ENCODE measurements at regions not wholly inside any gene's neighbourhood (a gene's known extent, or its start where the extent isn't known, plus 50 kb on each side); places are given as distances from the start of the nearest gene placed in this dataset.

DNA sequence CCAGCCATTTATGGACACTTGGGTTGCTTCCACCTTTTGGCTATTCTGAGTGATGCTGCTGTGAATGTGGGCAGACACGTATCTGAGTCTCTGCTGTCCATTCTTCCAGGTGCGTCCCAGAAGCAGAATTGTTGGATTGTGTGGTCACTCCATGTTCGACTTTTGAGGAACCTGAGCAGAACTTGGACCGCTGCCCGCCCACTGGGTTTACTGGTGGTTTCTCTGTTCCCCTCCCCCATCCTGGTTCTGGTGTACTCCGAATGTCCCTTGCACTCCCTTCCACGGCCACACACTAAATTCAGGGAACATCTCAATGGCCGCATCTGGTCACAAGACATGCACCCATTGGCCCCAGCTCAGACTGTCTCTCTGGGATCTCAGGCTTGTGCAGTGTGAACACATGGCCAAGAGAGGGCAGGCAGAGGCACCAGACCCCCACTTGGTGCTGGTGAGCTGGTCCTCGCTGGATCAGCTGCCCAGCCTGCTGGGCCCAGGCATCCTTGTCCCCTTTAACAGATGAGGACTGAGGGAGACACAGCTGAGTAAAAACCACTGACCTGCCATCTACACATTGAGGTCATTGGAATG lies 565.1 kb downstream of the NPHP4 start:
- DNase-seq (ENCODE audit: low read depth in 3 of 3): no peak

- no peak for DNase-seq (ENCODE audit: low read depth in 3 of 3)
These were observed 567.2 kb downstream of the NPHP4 start for GRCh38 chr1:5424802-5425703.

GRCh38 chr1:5423109-5423508 lies 569.1 kb downstream of the NPHP4 start:
- DNase-seq (ENCODE audit: low read depth in 3 of 3): peak in 2 of 3 donors; percentile 1 to 6

- DNase-seq (ENCODE audit: low read depth in 3 of 3): no peak
These were observed 572.7 kb downstream of the NPHP4 start for GRCh38 chr1:5419501-5419900.

DNA sequence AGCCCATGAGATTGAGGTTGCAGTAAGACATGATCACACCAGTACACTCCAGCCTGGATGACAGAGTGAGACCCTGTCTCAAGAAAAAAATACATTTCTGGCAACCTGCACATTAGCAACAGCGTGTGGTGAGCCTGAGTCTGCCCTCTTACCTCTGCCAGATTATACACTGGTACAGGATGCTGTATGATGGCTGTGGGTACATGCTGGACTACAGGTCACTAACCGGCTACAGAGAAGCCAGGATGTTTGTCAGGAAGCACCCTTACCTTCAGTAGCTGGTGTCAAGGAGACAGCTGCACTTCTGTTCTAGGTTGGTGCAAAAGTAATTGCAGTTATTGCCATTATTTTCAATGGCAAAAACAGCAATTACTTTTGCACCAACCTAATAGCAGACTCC lies 575.7 kb downstream of the NPHP4 start:
- DNase-seq (ENCODE audit: low read depth in 3 of 3): no peak

DNA sequence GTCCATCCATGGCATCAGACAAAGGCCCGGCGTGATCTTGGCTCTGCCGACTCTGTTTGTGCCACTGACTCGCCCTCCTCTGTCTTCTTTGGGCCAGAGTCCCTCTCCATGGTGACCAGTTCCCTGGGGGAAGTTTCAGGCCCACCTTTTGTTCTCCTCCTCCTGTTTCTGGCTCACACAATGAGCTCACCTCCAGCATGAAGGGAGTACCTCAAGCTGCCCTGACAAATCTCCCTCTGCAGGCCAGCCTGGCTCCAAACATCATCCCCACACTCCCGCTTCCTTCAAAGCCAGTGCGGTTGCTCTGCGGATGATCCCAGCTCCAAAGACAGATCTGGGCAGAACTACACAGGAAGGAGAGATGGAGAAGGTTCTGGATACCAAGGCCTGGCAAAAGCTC lies 576.6 kb downstream of the NPHP4 start:
- no peak for DNase-seq (ENCODE audit: low read depth in 3 of 3)

- no peak for DNase-seq (ENCODE audit: low read depth in 3 of 3)
These were observed 581.6 kb downstream of the NPHP4 start for GRCh38 chr1:5410652-5411051.

- no peak for DNase-seq (ENCODE audit: low read depth in 3 of 3)
These were observed 583.8 kb downstream of the NPHP4 start for GRCh38 chr1:5408401-5408800.

DNA sequence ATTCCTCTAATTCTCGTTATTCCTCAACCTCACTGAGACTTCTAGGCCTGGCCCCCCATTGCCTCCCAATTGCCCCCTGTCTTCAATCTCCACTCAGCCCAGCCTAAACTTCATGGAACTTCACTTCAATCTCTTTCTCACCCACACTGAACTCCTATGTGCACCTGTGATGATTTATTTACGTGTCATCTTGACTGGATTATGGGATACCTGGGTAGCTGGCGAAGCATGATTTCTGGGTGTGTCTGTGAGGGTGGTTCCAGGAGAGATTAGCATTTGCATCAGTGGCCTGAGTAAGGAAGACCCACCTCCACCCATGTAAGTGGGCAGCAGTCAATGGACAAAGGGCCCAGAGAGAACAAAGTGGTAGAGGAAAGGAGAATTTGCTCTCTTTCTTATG lies 587.0 kb downstream of the NPHP4 start:
- DNase-seq (ENCODE audit: low read depth in 3 of 3): no peak

GRCh38 chr1:5404412-5405203 lies 587.6 kb downstream of the NPHP4 start:
- DNase-seq (ENCODE audit: low read depth in 3 of 3): no peak

- no peak for DNase-seq (ENCODE audit: low read depth in 3 of 3)
These were observed 588.3 kb downstream of the NPHP4 start for GRCh38 chr1:5403935-5404334.

GRCh38 chr1:5402618-5403017 lies 589.6 kb downstream of the NPHP4 start:
- DNase-seq (ENCODE audit: low read depth in 3 of 3): no peak

- no peak for DNase-seq (ENCODE audit: low read depth in 3 of 3)
These were observed 592.5 kb downstream of the NPHP4 start for GRCh38 chr1:5399771-5400170.

DNA sequence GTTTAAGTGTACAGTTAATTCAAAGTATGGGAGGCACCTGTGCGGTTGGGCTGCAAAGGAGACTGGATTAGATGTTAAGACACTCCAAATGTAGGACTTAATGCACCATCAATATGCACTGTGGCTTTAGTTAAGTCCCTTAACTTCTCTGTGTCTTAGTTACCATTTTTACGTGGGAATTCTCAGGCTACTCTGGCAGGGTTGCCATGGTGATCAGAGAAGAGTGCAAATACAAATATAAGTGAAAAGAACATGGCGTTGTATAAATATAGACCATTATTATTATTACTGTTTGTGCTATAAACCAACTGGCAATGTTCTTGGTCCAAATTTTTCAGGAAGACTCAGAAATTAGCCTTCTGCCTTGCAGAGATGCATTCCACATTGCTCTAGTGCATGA lies 595.6 kb downstream of the NPHP4 start:
- DNase-seq (ENCODE audit: low read depth in 3 of 3): no peak

DNA sequence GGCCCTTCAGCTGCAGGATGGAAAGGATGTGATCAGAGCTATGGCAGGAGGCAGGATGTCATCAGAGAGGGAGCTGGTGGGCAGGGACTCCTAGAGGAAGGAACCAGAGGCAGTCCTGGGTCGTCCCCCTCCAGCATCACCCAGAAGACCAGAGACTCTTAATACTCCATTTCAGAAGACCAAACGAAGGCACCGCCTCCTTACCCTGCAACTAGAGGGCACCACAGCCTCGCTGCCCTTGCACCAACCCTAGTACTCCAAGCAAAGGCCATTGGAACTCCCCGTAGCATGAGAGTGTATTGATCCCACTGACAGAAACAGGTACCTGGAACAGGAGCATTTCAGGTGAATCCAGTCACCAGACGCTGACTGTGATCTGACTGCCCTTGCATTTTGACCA lies 598.1 kb downstream of the NPHP4 start:
- DNase-seq (ENCODE audit: low read depth in 3 of 3): no peak

- no peak for DNase-seq (ENCODE audit: low read depth in 3 of 3)
These were observed 598.6 kb downstream of the NPHP4 start for GRCh38 chr1:5393603-5394002.

DNA sequence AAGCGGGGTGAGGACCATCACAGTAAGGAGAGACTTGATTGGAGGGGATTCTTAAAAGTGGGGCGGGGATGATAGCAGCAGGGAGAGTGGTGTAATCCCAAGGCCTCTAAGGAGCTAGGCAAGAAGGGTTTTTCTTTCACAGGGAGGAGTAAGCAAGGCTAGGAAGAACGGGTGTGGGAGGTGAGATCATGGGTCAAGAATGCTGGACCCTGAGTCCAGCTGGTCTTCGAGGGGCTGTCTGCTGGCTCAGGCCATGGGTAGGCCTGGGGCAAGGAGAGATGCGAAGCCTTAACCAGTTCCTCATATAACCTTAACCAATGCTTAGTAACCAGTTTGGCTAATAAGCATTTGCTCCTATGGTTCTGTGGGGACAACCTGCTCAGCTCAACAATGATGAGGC lies 599.1 kb downstream of the NPHP4 start:
- DNase-seq (ENCODE audit: low read depth in 3 of 3): no peak

DNA sequence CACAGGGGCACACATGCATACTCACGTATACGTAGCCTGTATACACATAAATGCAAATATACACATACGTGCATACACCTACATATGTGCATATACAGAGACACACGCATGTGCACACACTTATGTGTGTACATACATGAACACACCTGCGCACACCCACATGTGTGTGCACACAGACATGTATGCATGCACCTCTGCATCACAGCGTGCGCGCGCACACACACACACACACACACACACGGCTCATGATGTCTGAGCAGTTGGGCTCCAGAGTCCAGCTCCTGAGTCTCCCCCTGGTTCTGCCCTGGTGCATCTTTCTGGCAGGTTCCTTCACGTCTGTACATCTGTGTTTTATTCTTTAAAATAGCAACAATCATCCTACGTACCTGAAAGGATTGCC lies 600.5 kb downstream of the NPHP4 start:
- no peak for DNase-seq (ENCODE audit: low read depth in 3 of 3)

DNA sequence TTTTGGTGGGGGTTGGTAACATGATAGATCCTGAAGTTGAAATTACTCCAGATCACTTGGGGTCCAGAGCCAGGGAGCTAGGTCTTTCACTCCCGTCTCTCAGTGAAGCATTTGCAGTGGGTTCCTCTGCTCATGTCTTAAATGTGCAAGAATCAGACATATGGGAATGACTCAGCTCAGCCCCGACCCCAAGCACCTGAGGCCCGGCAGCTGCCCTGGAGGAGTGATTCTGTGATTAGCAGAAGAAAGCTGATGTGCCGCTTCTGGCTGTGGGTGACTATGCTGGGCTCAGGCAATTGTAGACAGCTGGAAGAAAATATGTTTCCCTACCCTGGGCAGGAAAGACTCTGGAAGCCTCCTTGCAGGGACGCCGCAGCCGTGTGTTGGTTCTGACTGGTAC lies 601.7 kb downstream of the NPHP4 start:
- DNase-seq (ENCODE audit: low read depth in 3 of 3): no peak

GRCh38 chr1:5389101-5389885 lies 602.9 kb downstream of the NPHP4 start:
- no peak for DNase-seq (ENCODE audit: low read depth in 3 of 3)

GRCh38 chr1:5388622-5389021 lies 603.6 kb downstream of the NPHP4 start:
- DNase-seq (ENCODE audit: low read depth in 3 of 3): no peak

- no peak for DNase-seq (ENCODE audit: low read depth in 3 of 3)
These were observed 605.9 kb downstream of the NPHP4 start for GRCh38 chr1:5386371-5386770.
